ENCODE measurements at regions not wholly inside any gene's neighbourhood (a gene's known extent, or its start where the extent isn't known, plus 50 kb on each side); places are given as distances from the start of the nearest gene placed in this dataset.

GRCh38 chr1:216830424-216831210 lies 107.4 kb upstream of the ESRRG start:
- WGBS = 68% methylated on average over 10 of the region's 10 CpGs
- H3K36me3 ChIP-seq (ENCODE audit: control insufficient read depth in 4 of 4, insufficient read depth in 3 of 4, low read depth in 1 of 4, low read length in 3 of 4) = no peaks in the 10 kb centered on the region
- no peak overlapping the region for H3K4me3 ChIP-seq (ENCODE audit: low read depth in 1 of 3, low read length in 3 of 3)
- no peaks in the 10 kb centered on the region for H3K4me1 ChIP-seq (ENCODE audit: control insufficient read depth in 4 of 4, insufficient read depth in 4 of 4, low read length in 3 of 4)
- TF ChIP-seq NR2F2 (IDR thresholded peaks at IDR 0.05) = no peak
- TF ChIP-seq HNF4G (IDR thresholded peaks at IDR 0.05) = no peak
- TF ChIP-seq TAF1 (conservative IDR thresholded peaks at IDR 0.05) = no peak
- no peak for TF ChIP-seq GABPA (IDR thresholded peaks at IDR 0.05 in 1 of 2, conservative IDR thresholded peaks at IDR 0.05 in 1 of 2)
- no peak for TF ChIP-seq RAD21 (IDR thresholded peaks at IDR 0.05)
- no peak for TF ChIP-seq REST (IDR thresholded peaks at IDR 0.05)
- TF ChIP-seq FOXA1 (IDR thresholded peaks at IDR 0.05) = no peak
- no peak for TF ChIP-seq SP1 (IDR thresholded peaks at IDR 0.05)
- no peak for TF ChIP-seq ZBTB33 (IDR thresholded peaks at IDR 0.05)
- H3K9ac ChIP-seq (ENCODE audit: low read depth in 1 of 2, low read length in 2 of 2) = no peak overlapping the region
- DNase-seq (ENCODE audit: low spot score) = no peak
- no peak overlapping the region for H3K27ac ChIP-seq (ENCODE audit: low read depth in 1 of 2, low read length in 2 of 2)
- no peaks in the 10 kb centered on the region for H3K9me3 ChIP-seq (ENCODE audit: control insufficient read depth in 4 of 4, low read length in 3 of 4)
- H3K27me3 ChIP-seq (ENCODE audit: control insufficient read depth in 4 of 4, insufficient read depth in 4 of 4, low read length in 3 of 4) = no peaks in the 10 kb centered on the region

- no peak for TF ChIP-seq YY1 (IDR thresholded peaks at IDR 0.05)
- TF ChIP-seq FOXA1 (IDR thresholded peaks at IDR 0.05) = no peak
- TF ChIP-seq GABPA (IDR thresholded peaks at IDR 0.05 in 1 of 2, conservative IDR thresholded peaks at IDR 0.05 in 1 of 2) = no peak
- no peak for TF ChIP-seq MAX (IDR thresholded peaks at IDR 0.05)
- no peak for TF ChIP-seq JUND (IDR thresholded peaks at IDR 0.05)
- TF ChIP-seq FOXA2 (IDR thresholded peaks at IDR 0.05) = no peak
- H3K27ac ChIP-seq (ENCODE audit: low read depth in 1 of 2, low read length in 2 of 2) = no peak overlapping the region
- 77% methylated on average over 2 of the region's 2 CpGs for WGBS
- H3K36me3 ChIP-seq (ENCODE audit: control insufficient read depth in 4 of 4, insufficient read depth in 3 of 4, low read depth in 1 of 4, low read length in 3 of 4) = no peaks in the 10 kb centered on the region
- no peak overlapping the region for H3K9ac ChIP-seq (ENCODE audit: low read depth in 1 of 2, low read length in 2 of 2)
- DNase-seq (ENCODE audit: low spot score) = no peak
- no peaks in the 10 kb centered on the region for H3K9me3 ChIP-seq (ENCODE audit: control insufficient read depth in 4 of 4, low read length in 3 of 4)
- H3K4me1 ChIP-seq (ENCODE audit: control insufficient read depth in 4 of 4, insufficient read depth in 4 of 4, low read length in 3 of 4) = no peaks in the 10 kb centered on the region
- no peak overlapping the region for H3K4me3 ChIP-seq (ENCODE audit: low read depth in 1 of 3, low read length in 3 of 3)
- H3K27me3 ChIP-seq (ENCODE audit: control insufficient read depth in 4 of 4, insufficient read depth in 4 of 4, low read length in 3 of 4) = no peaks in the 10 kb centered on the region
Observed at GRCh38 chr1:216827251-216827650, 104.0 kb upstream of the ESRRG start.
